AG08396 (cell line): ENCODE measurements at regions not wholly inside any gene's neighbourhood (a gene's known extent, or its start where the extent isn't known, plus 50 kb on each side); places are given as distances from the start of the nearest gene placed in this dataset.

Experiments
- DNase-seq: peaks from one replicate; pipeline ENCODE4 v3.0.0; 2012; ENCODE audit warnings: low spot score, mixed read lengths

- DNase-seq, result no peak
These were observed 726.5 kb downstream of the UQCRFS1 start for GRCh38 chr19:28486473-28486872.

DNA sequence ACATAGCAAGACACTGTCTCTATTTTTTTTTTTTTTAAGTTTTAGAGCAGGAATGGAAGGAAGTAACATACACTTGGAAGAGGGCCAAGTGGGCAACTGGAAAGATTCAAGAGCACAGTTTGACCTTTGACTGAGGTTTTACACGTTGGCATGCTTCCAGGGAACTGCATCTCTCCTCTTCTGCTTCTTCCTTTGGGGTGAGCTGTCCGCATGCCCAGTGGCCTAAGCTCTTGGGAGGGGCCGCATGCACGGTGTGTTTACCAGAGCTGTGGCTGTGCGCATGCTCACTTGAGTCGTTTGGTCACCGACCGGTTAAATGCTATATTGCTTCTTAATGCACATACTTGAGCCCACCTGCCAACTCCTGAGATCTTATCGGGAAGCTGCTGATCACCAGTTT is 727.7 kb downstream of the UQCRFS1 start:
- DNase-seq, result no peak

- DNase-seq, result no peak
These were observed 729.8 kb downstream of the UQCRFS1 start for GRCh38 chr19:28483197-28483596.

- no peak for DNase-seq
These were observed 730.7 kb downstream of the UQCRFS1 start for GRCh38 chr19:28482221-28482620.

GRCh38 chr19:28481674-28482073 is 731.3 kb downstream of the UQCRFS1 start:
- no peak for DNase-seq

DNA sequence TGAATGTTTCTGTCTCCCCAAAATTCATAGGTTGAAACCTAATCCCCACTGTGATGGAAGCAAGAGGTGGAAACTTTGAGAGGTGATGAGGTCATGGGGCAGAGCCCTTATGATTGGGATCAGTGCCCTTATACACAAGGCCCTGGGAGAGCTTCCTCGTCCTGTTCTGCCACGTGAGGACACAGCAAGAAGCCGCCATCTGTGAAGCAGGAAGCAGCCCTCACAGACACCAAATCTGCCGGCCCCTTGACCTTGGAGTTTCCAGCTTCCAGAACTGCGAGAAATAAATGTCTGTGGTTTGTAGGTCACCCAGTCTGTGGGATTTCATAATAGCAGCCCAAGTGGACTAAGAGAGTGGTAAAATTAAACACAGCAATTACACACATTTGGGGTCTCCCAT is 737.4 kb downstream of the UQCRFS1 start:
- DNase-seq, result no peak

DNA sequence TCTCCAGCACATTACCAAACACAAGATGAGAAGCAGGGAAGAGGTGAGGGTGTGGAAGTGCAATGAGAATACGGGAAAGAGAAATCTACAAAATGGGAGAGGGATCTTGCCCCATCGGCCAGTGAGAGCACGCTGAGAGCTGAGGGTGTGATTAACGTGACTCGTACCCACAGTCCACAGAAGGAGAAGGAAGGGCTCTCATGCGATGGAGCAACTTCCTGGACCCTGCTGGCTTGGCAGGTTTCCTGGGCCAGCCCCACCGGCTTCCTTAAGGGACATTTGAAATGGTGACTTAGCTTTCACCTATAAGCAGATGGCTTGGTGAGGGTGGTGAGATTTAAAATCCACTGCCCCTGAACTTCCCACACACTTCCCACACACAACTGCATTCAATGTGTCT is 740.1 kb downstream of the UQCRFS1 start:
- no peak for DNase-seq

DNA sequence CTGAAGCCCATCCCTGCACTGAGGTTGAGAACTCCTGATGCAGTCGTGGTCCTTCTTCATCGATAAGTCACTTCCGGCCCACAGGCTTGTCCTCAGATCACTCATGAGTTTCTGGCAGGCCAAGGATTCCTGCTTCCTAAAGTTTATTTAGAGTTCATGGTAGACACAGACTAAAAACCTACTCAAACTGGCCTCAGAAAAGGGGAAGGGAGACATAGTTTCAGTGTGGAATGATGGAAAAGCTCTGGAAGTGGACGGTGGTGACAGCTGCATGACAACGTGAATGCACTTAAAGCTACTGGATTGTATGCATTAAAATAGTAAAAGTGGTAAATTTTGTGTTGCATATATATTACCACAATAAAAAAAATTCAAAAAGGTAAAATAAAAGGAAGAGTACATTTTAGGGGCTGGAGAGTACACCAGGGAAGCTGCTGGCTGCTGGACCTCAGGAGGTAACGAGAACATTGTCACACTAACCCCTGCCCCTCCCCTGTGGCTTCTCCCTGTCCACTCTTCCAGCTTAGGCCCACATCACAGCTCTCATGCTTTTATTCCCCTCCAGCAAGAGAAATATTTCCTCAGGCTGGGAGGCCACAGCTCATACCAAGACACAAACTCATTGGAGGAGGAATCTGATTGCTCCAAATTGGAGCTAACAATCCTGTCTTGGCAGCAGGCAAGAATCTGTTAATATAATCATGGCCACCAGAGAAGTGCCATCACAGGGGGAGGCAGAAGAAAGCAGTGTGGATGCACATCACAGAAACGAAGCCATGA is 741.0 kb downstream of the UQCRFS1 start:
- DNase-seq, result no peak

DNA sequence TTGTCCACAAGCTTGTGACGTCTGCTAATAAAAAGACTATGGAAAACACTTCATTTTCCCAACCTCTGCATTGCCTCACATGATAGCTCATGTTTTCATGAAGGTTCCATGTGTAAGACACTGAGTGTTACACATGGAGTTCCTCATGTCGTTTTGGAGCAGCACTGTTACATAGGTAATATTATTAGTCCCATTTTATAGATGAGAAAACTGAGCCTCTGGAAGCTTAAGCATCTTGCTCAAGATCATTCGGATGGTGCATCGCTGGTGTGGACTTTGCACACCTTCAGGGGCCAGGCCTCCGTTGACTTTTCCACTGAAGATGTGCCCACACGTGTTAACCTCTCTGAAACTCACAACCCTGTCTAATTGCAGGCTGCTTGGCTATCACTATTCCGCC is 743.4 kb downstream of the UQCRFS1 start:
- no peak for DNase-seq

- DNase-seq, result peak; percentile 12
These were observed 744.1 kb downstream of the UQCRFS1 start for GRCh38 chr19:28468701-28469459.

- DNase-seq, result peak; percentile 27
These were observed 746.6 kb downstream of the UQCRFS1 start for GRCh38 chr19:28466107-28467045.

DNA sequence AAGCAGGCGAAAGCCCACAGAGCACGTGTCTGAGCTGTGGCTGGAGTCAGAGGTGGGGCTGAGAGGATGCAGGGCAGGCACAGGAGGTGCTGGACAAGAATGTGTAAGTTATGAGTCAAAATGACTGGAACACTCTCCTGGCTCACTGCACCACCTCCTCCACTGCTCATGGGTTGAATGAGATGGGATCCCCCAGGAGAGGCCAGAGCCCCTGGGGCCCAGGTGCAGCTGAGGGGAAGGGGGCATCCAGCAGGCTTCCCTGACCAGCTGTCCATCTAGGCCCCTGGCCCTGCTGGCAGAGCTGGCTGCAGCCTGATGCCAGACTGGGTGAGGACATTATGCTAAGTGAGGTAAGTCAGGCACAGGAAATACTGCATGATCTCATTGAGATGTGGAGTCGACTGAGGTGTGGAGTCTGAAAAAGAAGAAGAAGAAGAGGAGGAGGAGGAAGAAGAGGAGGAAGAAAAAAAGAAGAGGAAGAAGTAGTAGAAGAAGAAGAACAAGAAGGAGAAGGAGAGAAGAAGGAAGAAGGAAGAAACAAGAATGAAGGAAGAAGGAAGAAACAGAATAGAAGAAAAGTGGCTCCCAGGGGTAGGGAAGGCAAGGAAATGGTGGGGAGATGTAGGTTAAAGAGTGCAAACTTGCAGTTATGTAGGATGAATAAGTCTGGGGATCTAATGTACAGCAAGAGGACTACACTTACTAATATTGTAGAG is 747.4 kb downstream of the UQCRFS1 start:
- no peak for DNase-seq

DNA sequence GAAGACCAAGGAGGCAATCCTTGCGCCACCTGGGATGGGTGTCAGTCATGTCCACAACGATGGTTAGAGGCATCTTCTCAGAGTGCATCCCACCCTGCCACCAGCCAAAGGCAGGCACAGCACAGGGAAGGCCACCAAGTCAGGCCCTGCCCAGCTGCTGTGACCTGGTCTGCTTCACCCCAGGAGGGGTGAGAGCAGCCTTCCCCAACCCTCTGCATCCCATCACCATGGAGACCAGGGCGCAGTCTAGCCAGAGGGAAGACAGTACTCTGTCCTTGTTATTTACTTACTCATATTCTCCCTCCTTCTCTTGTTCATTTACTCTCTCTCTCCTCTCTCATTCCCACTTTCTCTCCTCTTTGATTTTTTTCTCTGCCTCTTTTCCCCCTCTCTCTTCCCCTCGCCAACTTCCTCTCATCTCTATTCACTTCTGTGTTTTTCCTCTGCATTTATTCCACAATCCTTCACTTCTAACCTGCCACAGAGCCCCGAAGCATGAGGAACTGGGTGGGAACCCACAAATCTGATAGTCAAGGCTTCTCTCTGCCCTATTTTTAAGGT is 749.4 kb downstream of the UQCRFS1 start:
- DNase-seq, result no peak

GRCh38 chr19:28457620-28458019 is 755.3 kb downstream of the UQCRFS1 start:
- DNase-seq, result no peak

GRCh38 chr19:28456708-28457320 is 756.1 kb downstream of the UQCRFS1 start:
- no peak for DNase-seq

DNA sequence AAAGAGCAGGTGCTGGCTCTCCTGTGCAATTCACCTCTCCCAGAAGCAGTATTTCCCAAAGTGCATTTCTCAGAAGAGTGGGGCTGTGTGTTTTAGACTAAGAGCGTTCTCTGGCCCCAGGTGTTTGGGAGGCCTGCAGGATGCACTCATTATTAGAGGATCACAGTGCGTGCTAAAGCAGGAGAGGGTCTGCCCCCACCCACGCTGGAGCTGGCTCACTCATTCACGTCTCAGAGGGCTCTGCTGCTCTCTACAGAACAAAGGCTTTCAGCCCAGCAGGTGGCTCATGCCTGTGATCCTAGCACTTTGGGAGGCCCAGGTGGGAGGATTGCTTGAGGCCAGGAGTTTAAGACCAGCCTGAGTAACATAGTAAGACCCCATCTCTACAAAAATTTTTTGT is 756.7 kb downstream of the UQCRFS1 start:
- DNase-seq, result no peak

DNA sequence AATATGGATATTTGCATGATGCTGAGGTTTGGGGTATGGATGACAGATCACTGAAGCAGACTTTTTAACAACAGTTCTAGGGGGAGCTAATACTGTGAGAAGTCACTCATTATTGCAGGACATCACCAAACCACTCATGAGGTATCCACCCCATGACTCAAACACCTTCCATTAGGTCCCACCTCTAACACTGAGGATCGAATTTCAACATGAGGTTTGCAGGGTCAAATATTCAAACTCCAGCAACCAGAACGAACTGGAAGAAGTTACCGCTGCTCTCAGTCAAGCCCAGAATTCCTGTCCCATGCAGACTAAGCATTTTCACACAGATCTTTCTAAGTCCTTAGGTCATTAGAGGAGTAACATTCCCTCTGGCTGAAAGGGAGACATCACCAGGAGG is 758.9 kb downstream of the UQCRFS1 start:
- no peak for DNase-seq

- DNase-seq, result no peak
These were observed 759.5 kb downstream of the UQCRFS1 start for GRCh38 chr19:28453420-28453819.

DNA sequence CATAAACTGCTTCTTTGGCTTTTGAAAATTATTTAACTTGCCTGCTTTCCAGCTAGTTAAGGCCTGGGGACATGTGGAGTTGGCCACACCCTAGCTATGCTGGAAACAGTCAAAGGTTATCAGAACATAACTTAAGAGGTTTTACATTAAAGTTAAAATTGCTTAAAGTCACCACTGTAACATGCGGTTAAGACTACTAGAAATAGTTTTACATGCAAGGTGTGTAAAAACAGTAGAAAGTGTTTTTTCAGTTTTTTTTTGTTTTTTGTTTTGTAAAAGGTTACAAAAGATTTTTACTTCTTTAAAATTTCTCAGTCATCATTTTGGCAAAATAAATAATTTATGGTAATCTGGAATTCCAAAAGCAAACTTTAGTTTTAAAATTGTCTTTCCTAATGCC is 763.1 kb downstream of the UQCRFS1 start:
- DNase-seq, result no peak

- DNase-seq, result no peak
These were observed 766.4 kb downstream of the UQCRFS1 start for GRCh38 chr19:28446511-28446910.

GRCh38 chr19:28445826-28446225 is 767.1 kb downstream of the UQCRFS1 start:
- no peak for DNase-seq
